HG03060 (cell line): ENCODE measurements at regions not wholly inside any gene's neighbourhood (a gene's known extent, or its start where the extent isn't known, plus 50 kb on each side); places are given as distances from the start of the nearest gene placed in this dataset.
"Not testable (repeated sequence)": the region's sequence is repeated elsewhere in the genome, so short reads cannot be mapped to it uniquely, and the experiment has no call there.

Experiments used
- ATAC-seq: cut with Tn5 transposase; IDR thresholded peaks from one replicate; pipeline ENCODE4 v1.9.1; 2021; ENCODE audit warnings: low read depth, moderate number of reproducible peaks; ENCODE audit not compliant: unreplicated experiment

- ATAC-seq = not testable (repeated sequence)
Measured at GRCh38 chr4:10388146-10388545, 69.1 kb downstream of the ZNF518B start.

GRCh38 chr4:10385994-10386394, 71.2 kb downstream of the ZNF518B start:
- ATAC-seq = no peak

- ATAC-seq = no peak
Measured at GRCh38 chr4:10384974-10385373, 72.3 kb downstream of the ZNF518B start.

GRCh38 chr4:10383417-10383816, 73.8 kb downstream of the ZNF518B start:
- no peak for ATAC-seq

GRCh38 chr4:10382171-10382570, 75.1 kb downstream of the ZNF518B start:
- not testable (repeated sequence) for ATAC-seq

- no peak for ATAC-seq
Measured at GRCh38 chr4:10381146-10381545, 76.1 kb downstream of the ZNF518B start.

- ATAC-seq = no peak
Measured at GRCh38 chr4:10380735-10381134, 76.5 kb downstream of the ZNF518B start.

GRCh38 chr4:10371869-10372471, 85.3 kb downstream of the ZNF518B start:
- ATAC-seq = no peak

- no peak for ATAC-seq
Measured at GRCh38 chr4:10371121-10371520, 86.1 kb downstream of the ZNF518B start.

- ATAC-seq = no peak
Measured at GRCh38 chr4:10369517-10369916, 87.7 kb downstream of the ZNF518B start.

- no peak for ATAC-seq
Measured at GRCh38 chr4:10366628-10367027, 90.6 kb downstream of the ZNF518B start.

GRCh38 chr4:10364194-10364593, 93.0 kb downstream of the ZNF518B start:
- no peak for ATAC-seq

GRCh38 chr4:10354746-10355145, 102.5 kb downstream of the ZNF518B start:
- no peak for ATAC-seq

GRCh38 chr4:10354225-10354624, 103.0 kb downstream of the ZNF518B start:
- no peak for ATAC-seq

- ATAC-seq = no peak
Measured at GRCh38 chr4:10353110-10353509, 104.1 kb downstream of the ZNF518B start.

GRCh38 chr4:10348241-10348640, 109.0 kb downstream of the ZNF518B start:
- no peak for ATAC-seq

GRCh38 chr4:10347815-10348214, 109.4 kb downstream of the ZNF518B start:
- ATAC-seq = no peak

GRCh38 chr4:10347281-10347795, 109.9 kb downstream of the ZNF518B start:
- no peak for ATAC-seq

- ATAC-seq = no peak
Measured at GRCh38 chr4:10346023-10346422, 111.2 kb downstream of the ZNF518B start.

GRCh38 chr4:10345381-10345784, 111.8 kb downstream of the ZNF518B start:
- no peak for ATAC-seq

GRCh38 chr4:10344824-10345223, 112.4 kb downstream of the ZNF518B start:
- ATAC-seq = no peak

- no peak for ATAC-seq
Measured at GRCh38 chr4:10343656-10344055, 113.6 kb downstream of the ZNF518B start.

- ATAC-seq = no peak
Measured at GRCh38 chr4:10342866-10343265, 114.4 kb downstream of the ZNF518B start.
